BLaER1 treated with 17β-estradiol and CSF1 and Interleukin-3, amounts not matched to agents 10 nM and 100 nM (cell line): ENCODE measurements at regions not wholly inside any gene's neighbourhood (a gene's known extent, or its start where the extent isn't known, plus 50 kb on each side); places are given as distances from the start of the nearest gene placed in this dataset.
A peak's percentile ranks its signal among the peaks of the same experiment; 100 is the strongest.

Experiments
- H3K27ac ChIP-seq, 11 experiments: shearing (Covaris generic); formaldehyde crosslinking; 2 replicates each; pipeline ENCODE4 v1.8.1; 2022
- H3K27me3 ChIP-seq, 11 experiments: shearing (Covaris generic); formaldehyde crosslinking; 2 replicates each; pipeline ENCODE4 v1.8.1; 2022
- H3K36me3 ChIP-seq, 11 experiments: shearing (Covaris generic); formaldehyde crosslinking; 2 replicates each; pipeline ENCODE4 v1.8.1; 2022
- H3K4me1 ChIP-seq, 10 experiments: shearing (Covaris generic); formaldehyde crosslinking; 2 replicates each; pipeline ENCODE4 v1.8.1; 2022
- H3K4me2 ChIP-seq, 11 experiments: shearing (Covaris generic); formaldehyde crosslinking; 2 replicates each; pipeline ENCODE4 v1.8.1; 2022
- H3K4me3 ChIP-seq, 10 experiments: shearing (Covaris generic); formaldehyde crosslinking; 2 replicates each; pipeline ENCODE4 v1.8.1; 2022
- H3K9ac ChIP-seq, 11 experiments: shearing (Covaris generic); formaldehyde crosslinking; 2 replicates each; pipeline ENCODE4 v1.8.1; 2022
- H3K9me3 ChIP-seq, 11 experiments: shearing (Covaris generic); formaldehyde crosslinking; replicated peaks in 1 of 11; 2 replicates each; pipeline ENCODE4 v1.8.1; 2022
- H4K20me1 ChIP-seq, 11 experiments: shearing (Covaris generic); formaldehyde crosslinking; 2 replicates each; pipeline ENCODE4 v1.8.1; 2022
- Cebpa-rat ChIP-seq, 11 experiments: shearing (Covaris generic); IDR thresholded peaks; 2 replicates each; pipeline ENCODE4 v1.8.1; 2022

DNA sequence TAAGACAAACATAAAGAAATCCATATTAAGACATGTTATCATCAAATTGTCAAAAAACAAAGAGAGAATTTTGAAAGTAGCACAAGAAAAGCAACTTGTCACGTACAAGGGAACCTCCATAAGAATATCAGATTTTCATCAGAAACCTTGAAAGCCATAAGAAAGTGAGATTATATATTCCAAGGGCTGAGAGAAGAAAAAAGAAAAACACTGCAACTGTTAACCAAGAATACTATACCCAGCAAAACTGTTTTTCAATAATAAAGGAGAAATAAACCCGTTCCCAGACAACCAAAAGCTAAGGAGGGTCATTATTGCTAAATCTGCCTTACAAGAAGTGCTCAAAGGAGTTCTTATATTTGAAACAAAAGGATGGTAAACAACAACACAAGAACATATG, 94.7 kb upstream of the TSPAN8 start:
- no peak overlapping the region for H3K4me2 ChIP-seq
- H3K36me3 ChIP-seq = no peaks in the 10 kb centered on the region
- H3K9ac ChIP-seq = no peak overlapping the region
- no peaks in the 10 kb centered on the region for H3K4me1 ChIP-seq
- TF ChIP-seq Cebpa-rat (IDR thresholded peaks at IDR 0.05) = no peak
- no peak overlapping the region for H3K27ac ChIP-seq
- H4K20me1 ChIP-seq = no peaks in the 10 kb centered on the region
- no peaks in the 10 kb centered on the region for H3K27me3 ChIP-seq
- no peak overlapping the region for H3K4me3 ChIP-seq
- H3K9me3 ChIP-seq = peaks cover 24 to 33% (median 27%) of the 10 kb centered on the region in 11 experiments

- Histone ChIP-seq H3K4me3 (no peak overlapping the region), H3K27me3 (no peaks in the 10 kb centered on the region), H3K4me2 (no peak overlapping the region), H3K36me3 (no peaks in the 10 kb centered on the region), H3K4me1 (no peaks in the 10 kb centered on the region), H3K9me3 (peaks cover 24 to 34% (median 27%) of the 10 kb centered on the region in 11 experiments), H3K9ac (no peak overlapping the region), H4K20me1 (no peaks in the 10 kb centered on the region), H3K27ac (no peak overlapping the region)
- TF ChIP-seq Cebpa-rat (IDR thresholded peaks at IDR 0.05) = peak in 3 of 11 experiments; percentile 66 to 76 (median 73); a peak in 6 of 22 replicates
Observed at GRCh38 chr12:71250166-71250565, 92.4 kb upstream of the TSPAN8 start.

- Histone ChIP-seq H3K36me3 (no peaks in the 10 kb centered on the region), H3K9ac (no peak overlapping the region), H3K9me3 (0 out of 22 replicates have a peak, but pooled peaks cover 0 to 4% (median 0%) of the 10 kb centered on the region in 11 experiments), H3K27me3 (no peaks in the 10 kb centered on the region), H3K4me2 (no peak overlapping the region), H3K4me3 (no peak overlapping the region), H3K27ac (no peak overlapping the region), H4K20me1 (no peaks in the 10 kb centered on the region), H3K4me1 (no peaks in the 10 kb centered on the region)
- TF ChIP-seq Cebpa-rat (IDR thresholded peaks at IDR 0.05) = no peak
Observed at GRCh38 chr12:71243370-71243769, 85.6 kb upstream of the TSPAN8 start.

- H3K9me3 ChIP-seq = 0 out of 22 replicates have a peak, but pooled peaks cover 0 to 1% (median 0%) of the 10 kb centered on the region in 11 experiments
- no peaks in the 10 kb centered on the region for H3K36me3 ChIP-seq
- H3K4me1 ChIP-seq = no peaks in the 10 kb centered on the region
- H3K27ac ChIP-seq = no peak overlapping the region
- no peak overlapping the region for H3K9ac ChIP-seq
- H3K4me3 ChIP-seq = no peak overlapping the region
- no peaks in the 10 kb centered on the region for H4K20me1 ChIP-seq
- no peaks in the 10 kb centered on the region for H3K27me3 ChIP-seq
- TF ChIP-seq Cebpa-rat (IDR thresholded peaks at IDR 0.05) = no peak
- no peak overlapping the region for H3K4me2 ChIP-seq
Observed at GRCh38 chr12:71242511-71242910, 84.7 kb upstream of the TSPAN8 start.

- Histone ChIP-seq H4K20me1 (no peaks in the 10 kb centered on the region), H3K9me3 (no peaks in the 10 kb centered on the region), H3K4me2 (no peak overlapping the region), H3K27me3 (no peaks in the 10 kb centered on the region), H3K27ac (no peak overlapping the region), H3K4me3 (no peak overlapping the region), H3K36me3 (no peaks in the 10 kb centered on the region), H3K4me1 (0 out of 20 replicates have a peak, but pooled peaks cover 0 to 5% (median 0%) of the 10 kb centered on the region in 10 experiments), H3K9ac (no peak overlapping the region)
- TF ChIP-seq Cebpa-rat (IDR thresholded peaks at IDR 0.05) = no peak
Observed at GRCh38 chr12:71240946-71241345, 83.1 kb upstream of the TSPAN8 start.

- TF ChIP-seq Cebpa-rat (IDR thresholded peaks at IDR 0.05) = no peak
- no peaks in the 10 kb centered on the region for H4K20me1 ChIP-seq
- no peak overlapping the region for H3K9ac ChIP-seq
- 0 out of 20 replicates have a peak, but pooled peaks cover 0 to 5% (median 0%) of the 10 kb centered on the region in 10 experiments for H3K4me1 ChIP-seq
- no peaks in the 10 kb centered on the region for H3K27me3 ChIP-seq
- H3K36me3 ChIP-seq = no peaks in the 10 kb centered on the region
- H3K9me3 ChIP-seq = no peaks in the 10 kb centered on the region
- no peak overlapping the region for H3K4me2 ChIP-seq
- no peak overlapping the region for H3K27ac ChIP-seq
- H3K4me3 ChIP-seq = no peak overlapping the region
Observed at GRCh38 chr12:71239731-71240130, 81.9 kb upstream of the TSPAN8 start.

GRCh38 chr12:71237128-71237527, 79.3 kb upstream of the TSPAN8 start:
- Histone ChIP-seq H3K9ac (no peak overlapping the region), H4K20me1 (no peaks in the 10 kb centered on the region), H3K4me2 (no peak overlapping the region), H3K9me3 (no peaks in the 10 kb centered on the region), H3K27ac (no peak overlapping the region), H3K4me3 (no peak overlapping the region), H3K36me3 (no peaks in the 10 kb centered on the region), H3K4me1 (0 out of 20 replicates have a peak, but pooled peaks cover 0 to 5% (median 0%) of the 10 kb centered on the region in 10 experiments), H3K27me3 (no peaks in the 10 kb centered on the region)
- TF ChIP-seq Cebpa-rat (IDR thresholded peaks at IDR 0.05) = no peak

DNA sequence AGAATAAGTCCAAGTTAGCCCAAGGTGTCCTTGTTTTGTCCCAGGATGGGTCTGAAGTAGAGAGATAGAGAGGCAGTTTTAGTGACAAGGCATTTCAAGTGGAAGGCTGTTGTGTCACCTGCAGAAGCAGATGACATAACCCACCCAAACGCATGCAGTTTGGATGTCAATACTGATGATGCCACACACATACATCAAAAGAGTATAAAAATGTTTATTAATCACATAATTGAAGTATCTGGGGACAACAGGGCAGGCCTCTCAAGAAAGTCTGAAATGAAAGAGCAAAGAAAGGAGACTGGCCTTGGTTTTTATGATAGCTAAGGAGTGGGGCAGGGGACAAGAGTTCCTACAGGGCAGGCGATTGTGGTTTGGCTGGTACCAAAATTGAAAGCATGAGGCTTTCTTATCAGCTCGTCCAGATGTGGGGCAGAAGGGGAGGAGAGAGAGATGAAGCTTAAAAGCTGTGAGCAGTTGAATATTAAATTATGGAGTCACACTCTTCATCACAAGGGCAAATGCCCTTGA, 78.4 kb upstream of the TSPAN8 start:
- Histone ChIP-seq H3K9me3 (no peaks in the 10 kb centered on the region), H3K27ac (no peak overlapping the region), H3K4me1 (0 out of 20 replicates have a peak, but pooled peaks cover 0 to 5% (median 0%) of the 10 kb centered on the region in 10 experiments), H3K9ac (no peak overlapping the region), H3K4me3 (no peak overlapping the region), H3K4me2 (0 out of 22 replicates have a peak overlapping the region, but pooled peaks of 2 of the 11 experiments have one; percentile 7 to 16), H3K27me3 (no peaks in the 10 kb centered on the region), H3K36me3 (no peaks in the 10 kb centered on the region), H4K20me1 (no peaks in the 10 kb centered on the region)
- TF ChIP-seq Cebpa-rat (IDR thresholded peaks at IDR 0.05) = no peak

- H3K9me3 ChIP-seq = no peaks in the 10 kb centered on the region
- no peak overlapping the region for H3K27ac ChIP-seq
- no peaks in the 10 kb centered on the region for H3K27me3 ChIP-seq
- no peaks in the 10 kb centered on the region for H4K20me1 ChIP-seq
- no peaks in the 10 kb centered on the region for H3K36me3 ChIP-seq
- TF ChIP-seq Cebpa-rat (IDR thresholded peaks at IDR 0.05) = no peak
- H3K4me2 ChIP-seq = no peak overlapping the region
- H3K4me3 ChIP-seq = no peak overlapping the region
- H3K9ac ChIP-seq = no peak overlapping the region
- 0 out of 20 replicates have a peak, but pooled peaks cover 0 to 5% (median 0%) of the 10 kb centered on the region in 10 experiments for H3K4me1 ChIP-seq
Observed at GRCh38 chr12:71233083-71233482, 75.3 kb upstream of the TSPAN8 start.

DNA sequence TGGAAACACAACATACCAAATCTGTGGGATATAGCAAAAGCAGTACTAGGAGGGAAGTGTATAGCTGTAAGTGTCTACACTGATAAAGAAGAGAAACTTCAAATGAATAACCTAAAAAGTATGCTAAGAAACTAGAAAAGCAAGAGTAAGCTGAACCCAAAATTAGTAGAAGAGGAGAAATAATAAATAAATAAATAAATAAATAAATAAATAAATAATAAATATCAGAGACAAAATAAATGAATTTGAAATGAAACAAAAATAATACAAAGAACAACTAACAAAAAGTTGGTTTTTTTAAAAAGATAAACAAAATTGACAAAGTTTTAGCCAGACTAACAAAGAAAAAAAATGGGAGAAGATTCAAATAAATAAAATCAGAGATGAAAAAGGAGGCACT, 72.7 kb upstream of the TSPAN8 start:
- Histone ChIP-seq H3K36me3 (no peaks in the 10 kb centered on the region), H3K27me3 (no peaks in the 10 kb centered on the region), H4K20me1 (no peaks in the 10 kb centered on the region), H3K4me2 (no peak overlapping the region), H3K4me3 (no peak overlapping the region), H3K9me3 (no peaks in the 10 kb centered on the region), H3K4me1 (no peaks in the 10 kb centered on the region), H3K27ac (no peak overlapping the region), H3K9ac (no peak overlapping the region)
- no peak for TF ChIP-seq Cebpa-rat (IDR thresholded peaks at IDR 0.05)
